ENCODE measurements at regions not wholly inside any gene's neighbourhood (a gene's known extent, or its start where the extent isn't known, plus 50 kb on each side); places are given as distances from the start of the nearest gene placed in this dataset.

DNA sequence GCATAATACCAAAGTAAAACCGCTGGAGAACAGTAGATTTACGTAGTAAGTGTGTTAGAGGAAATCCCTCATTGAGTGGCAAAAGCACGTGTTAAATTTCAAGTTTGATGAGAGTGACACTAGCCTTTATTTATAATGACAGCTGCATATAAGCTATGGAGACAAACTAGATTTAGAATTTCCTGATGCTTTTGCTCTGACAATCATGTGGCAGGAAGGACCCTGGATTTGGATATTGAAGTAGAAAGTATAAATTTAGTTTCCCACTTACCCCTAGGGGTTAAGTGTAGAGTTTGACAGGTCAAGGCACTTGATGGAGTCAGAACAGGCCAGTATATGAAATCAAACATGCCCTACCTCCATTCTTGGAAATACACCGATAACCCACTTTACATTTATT lies 983.1 kb downstream of the FLRT2 start:
- Histone ChIP-seq H3K9ac (ENCODE audit: low read length) (no peak overlapping the region), H3K27me3 (replicated peaks; ENCODE audit: insufficient read depth, low read length) (no peaks in the 10 kb centered on the region), H3F3A (ENCODE audit: insufficient read depth, low read length) (no peaks in the 10 kb centered on the region), H3K4me2 (ENCODE audit: low read depth, low read length) (no peak overlapping the region), H3K36me3 (replicated peaks; ENCODE audit: insufficient read depth, low read length) (no peaks in the 10 kb centered on the region), H4K20me1 (ENCODE audit: insufficient read depth, low read length) (no peaks in the 10 kb centered on the region), H2AFZ (ENCODE audit: low read length) (no peak overlapping the region), H3K79me2 (ENCODE audit: low read length) (no peaks in the 10 kb centered on the region), H3K4me3 (ENCODE audit: low read length) (no peak overlapping the region), H3K9me2 (replicated peaks; ENCODE audit: insufficient read depth, low read length) (no peaks in the 10 kb centered on the region), H3K9me3 (replicated peaks; ENCODE audit: insufficient read depth, low read length) (no peaks in the 10 kb centered on the region), H3K4me1 (ENCODE audit: low read length) (no peaks in the 10 kb centered on the region), H3K27ac (ENCODE audit: low read length) (no peak overlapping the region)
- no peak for DNase-seq
- TF ChIP-seq EZH2phosphoT487 (IDR thresholded peaks at IDR 0.05; ENCODE audit: low read length) (no peak), EZH2 (optimal IDR thresholded peaks at IDR 0.05; ENCODE audit: low read depth, low read length) (no peak), CTCF (IDR thresholded peaks at IDR 0.05; ENCODE audit: low read length) (no peak)

DNA sequence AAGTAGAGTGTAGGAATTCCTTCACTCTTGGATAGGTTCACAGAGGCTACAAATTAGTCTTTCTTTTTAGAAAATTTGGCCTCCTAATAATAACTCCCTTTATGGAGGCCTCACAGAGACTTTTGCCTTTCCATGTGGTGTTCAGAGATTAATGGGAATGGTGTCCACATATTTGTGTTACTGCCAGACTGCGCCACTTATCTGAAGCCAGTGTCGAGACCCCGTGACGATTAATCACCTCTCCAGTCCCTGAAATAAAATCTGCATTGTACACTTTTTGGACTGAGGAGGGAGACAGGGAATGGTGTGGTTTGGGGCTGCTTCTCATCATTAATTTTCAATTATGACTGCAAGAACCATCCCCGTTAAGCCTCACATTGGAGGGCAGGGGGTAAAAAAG lies 980.5 kb downstream of the FLRT2 start:
- Histone ChIP-seq H3K4me1 (ENCODE audit: low read length) (no peaks in the 10 kb centered on the region), H3K36me3 (replicated peaks; ENCODE audit: insufficient read depth, low read length) (no peaks in the 10 kb centered on the region), H3F3A (ENCODE audit: insufficient read depth, low read length) (no peaks in the 10 kb centered on the region), H3K4me3 (ENCODE audit: low read length) (no peak overlapping the region), H3K9ac (ENCODE audit: low read length) (no peak overlapping the region), H3K4me2 (ENCODE audit: low read depth, low read length) (no peak overlapping the region), H4K20me1 (ENCODE audit: insufficient read depth, low read length) (no peaks in the 10 kb centered on the region), H2AFZ (ENCODE audit: low read length) (no peak overlapping the region), H3K27me3 (replicated peaks; ENCODE audit: insufficient read depth, low read length) (no peaks in the 10 kb centered on the region), H3K27ac (ENCODE audit: low read length) (no peak overlapping the region), H3K9me2 (replicated peaks; ENCODE audit: insufficient read depth, low read length) (no peaks in the 10 kb centered on the region), H3K79me2 (ENCODE audit: low read length) (no peaks in the 10 kb centered on the region), H3K9me3 (replicated peaks; ENCODE audit: insufficient read depth, low read length) (no peaks in the 10 kb centered on the region)
- no peak for DNase-seq
- no peak for TF ChIP-seq CTCF (IDR thresholded peaks at IDR 0.05; ENCODE audit: low read length)
- no peak for TF ChIP-seq EZH2phosphoT487 (IDR thresholded peaks at IDR 0.05; ENCODE audit: low read length)

- H3K79me2 ChIP-seq (ENCODE audit: low read length), result no peaks in the 10 kb centered on the region
- H3K27me3 ChIP-seq (replicated peaks; ENCODE audit: insufficient read depth, low read length), result no peaks in the 10 kb centered on the region
- no peak for DNase-seq
- H3K9ac ChIP-seq (ENCODE audit: low read length), result no peak overlapping the region
- H3K4me1 ChIP-seq (ENCODE audit: low read length), result peaks cover 4% of the 10 kb centered on the region; the same call in 1 of the 2 replicates
- H4K20me1 ChIP-seq (ENCODE audit: insufficient read depth, low read length), result no peaks in the 10 kb centered on the region
- no peak overlapping the region for H3K4me3 ChIP-seq (ENCODE audit: low read length)
- H3K4me2 ChIP-seq (ENCODE audit: low read depth, low read length), result no peak overlapping the region
- TF ChIP-seq CTCF (IDR thresholded peaks at IDR 0.05; ENCODE audit: low read length) (no peak), EZH2phosphoT487 (IDR thresholded peaks at IDR 0.05; ENCODE audit: low read length) (no peak), EZH2 (optimal IDR thresholded peaks at IDR 0.05; ENCODE audit: low read depth, low read length) (no peak)
- no peak overlapping the region for H2AFZ ChIP-seq (ENCODE audit: low read length)
- no peaks in the 10 kb centered on the region for H3F3A ChIP-seq (ENCODE audit: insufficient read depth, low read length)
- no peaks in the 10 kb centered on the region for H3K9me2 ChIP-seq (replicated peaks; ENCODE audit: insufficient read depth, low read length)
- no peak overlapping the region for H3K27ac ChIP-seq (ENCODE audit: low read length)
- no peaks in the 10 kb centered on the region for H3K36me3 ChIP-seq (replicated peaks; ENCODE audit: insufficient read depth, low read length)
- H3K9me3 ChIP-seq (replicated peaks; ENCODE audit: insufficient read depth, low read length), result no peaks in the 10 kb centered on the region
Measured at GRCh38 chr14:86505808-86506207, 975.9 kb downstream of the FLRT2 start.
